ENCODE measurements at regions not wholly inside any gene's neighbourhood (a gene's known extent, or its start where the extent isn't known, plus 50 kb on each side); places are given as distances from the start of the nearest gene placed in this dataset.

DNA sequence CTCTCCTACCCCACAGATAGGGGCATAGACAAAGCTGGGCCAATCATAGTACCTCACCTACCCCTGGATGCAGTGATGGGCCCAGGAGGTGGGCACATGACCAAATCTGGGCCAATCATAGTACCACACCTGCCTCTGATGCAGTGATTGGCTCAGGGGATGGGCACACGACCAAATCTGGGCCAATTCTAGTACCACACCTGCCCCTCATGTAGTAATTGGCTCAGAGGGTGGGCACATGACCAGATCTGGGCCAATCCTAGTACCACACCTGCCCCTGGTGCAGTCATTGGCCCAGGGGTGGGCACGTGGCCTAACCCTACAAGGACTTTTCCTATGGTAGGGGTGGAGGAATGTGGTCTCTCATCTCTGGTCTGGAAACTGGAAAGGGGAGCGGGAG is 56.9 kb upstream of the MEF2A start:
- no peak for DNase-seq (ENCODE audit: low spot score)

DNA sequence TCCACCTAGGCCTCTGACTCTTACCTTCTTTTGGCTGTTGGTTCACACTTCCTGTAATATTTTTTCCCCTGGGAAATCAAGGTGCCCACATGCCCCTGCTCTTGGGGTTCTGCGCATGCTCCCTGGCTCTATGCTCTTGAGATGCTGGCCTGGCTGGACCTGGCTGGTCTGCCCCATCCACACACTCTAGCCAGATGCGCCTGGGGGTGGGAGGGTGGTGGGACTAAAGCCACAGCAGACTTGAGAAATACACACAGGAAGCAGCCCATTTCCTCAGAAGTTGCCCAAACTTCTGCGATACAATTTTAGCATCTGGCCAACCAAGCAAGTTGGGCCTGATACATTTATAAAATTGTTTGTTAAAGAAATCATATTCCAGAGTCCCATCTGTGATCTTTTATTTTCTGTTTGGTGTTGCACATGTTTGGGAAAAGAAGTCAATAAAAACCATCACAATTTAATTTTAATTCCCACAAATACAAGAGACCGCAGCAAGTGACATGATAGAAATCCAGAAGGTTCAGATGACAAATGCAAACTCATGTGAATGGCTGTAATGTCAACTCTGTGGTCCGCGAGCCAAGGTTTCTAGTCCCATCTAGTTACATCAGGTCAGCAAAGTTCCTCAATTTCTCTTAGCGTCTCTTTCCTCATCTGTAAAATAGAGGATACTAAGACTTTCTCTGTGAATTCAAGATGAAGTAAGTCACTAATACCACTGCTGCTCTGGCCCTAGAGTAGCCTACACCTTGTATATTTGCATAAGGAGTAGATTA is 55.9 kb upstream of the MEF2A start:
- no peak for DNase-seq (ENCODE audit: low spot score)

DNA sequence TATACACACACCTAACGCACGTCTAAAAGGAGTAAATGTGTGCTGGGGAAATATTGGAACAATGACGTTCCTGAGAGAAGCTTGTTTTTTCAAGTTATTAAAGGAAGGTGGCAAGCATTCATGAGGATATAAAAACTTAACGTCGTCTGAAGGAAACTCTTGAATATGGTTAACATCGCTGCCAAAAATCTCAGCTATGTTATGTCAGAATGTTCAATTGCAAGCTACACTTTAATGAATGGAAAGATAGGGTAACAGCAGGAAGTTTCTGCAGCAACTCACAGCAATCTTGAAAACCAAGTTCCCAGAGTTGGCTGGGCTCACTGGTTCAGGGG is 54.3 kb upstream of the MEF2A start:
- DNase-seq (ENCODE audit: low spot score) = no peak

DNA sequence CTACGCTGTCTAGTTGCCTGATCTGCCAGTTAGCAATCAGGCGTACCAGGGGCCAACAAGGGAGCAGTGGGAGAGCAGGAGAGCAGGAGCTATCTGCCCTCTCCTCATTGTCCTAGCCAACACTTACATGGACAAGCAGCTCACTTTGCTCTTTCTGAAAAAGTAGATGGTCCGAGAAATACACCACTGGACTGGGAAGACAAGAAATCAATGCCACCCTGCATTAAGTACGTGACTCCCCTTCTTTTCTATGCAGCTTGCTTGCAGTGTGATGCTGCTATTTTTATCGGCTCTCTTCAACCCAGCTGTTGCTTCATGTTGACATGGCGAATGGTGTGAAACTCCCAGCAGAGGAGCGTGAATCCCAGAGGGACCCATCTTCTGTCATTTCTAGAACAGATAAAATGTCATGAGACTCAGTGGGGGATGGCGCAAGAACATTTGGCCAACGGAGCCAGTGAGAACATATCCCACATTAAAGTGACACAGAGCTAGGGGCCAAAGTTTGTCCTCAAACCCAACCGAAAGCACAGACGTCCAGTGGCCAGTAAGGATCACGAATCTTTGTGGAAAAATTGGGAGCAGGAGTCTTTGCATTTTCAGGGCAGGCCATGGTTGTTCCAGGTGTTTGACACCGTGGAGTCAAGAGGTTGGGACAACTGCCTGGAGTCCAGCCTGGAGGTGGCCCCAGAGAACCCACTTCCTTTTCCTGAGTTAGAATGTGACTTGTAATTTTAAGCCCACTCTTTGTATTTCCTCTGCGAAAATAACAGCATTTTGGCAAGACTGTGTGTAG is 53.7 kb upstream of the MEF2A start:
- DNase-seq (ENCODE audit: low spot score) = no peak

DNA sequence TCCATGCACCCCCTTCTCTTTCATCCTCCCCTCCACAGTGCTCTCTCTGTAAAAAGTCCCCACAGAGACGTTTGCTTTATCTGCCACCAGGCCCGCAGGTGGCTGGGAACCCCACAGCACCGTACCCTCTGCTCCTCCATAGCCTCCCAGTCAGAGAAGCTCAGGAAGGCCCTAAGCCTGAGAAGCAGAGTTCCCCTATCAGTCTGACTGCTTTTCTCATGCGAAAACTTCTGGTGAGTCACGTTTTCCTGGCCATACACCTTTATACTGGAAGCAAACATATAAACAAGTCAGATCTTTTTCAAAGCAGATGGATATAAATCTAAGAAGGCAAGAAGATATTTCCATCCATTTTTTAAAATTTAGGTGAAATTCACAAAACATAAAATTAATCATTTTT is 51.5 kb upstream of the MEF2A start:
- DNase-seq (ENCODE audit: low spot score) = no peak

Measured in ureter (tissue), 1 donor.